Aorta (tissue), 5 donors: ENCODE measurements at regions not wholly inside any gene's neighbourhood (a gene's known extent, or its start where the extent isn't known, plus 50 kb on each side); places are given as distances from the start of the nearest gene placed in this dataset.
"Not testable (repeated sequence)": the region's sequence is repeated elsewhere in the genome, so short reads cannot be mapped to it uniquely, and the experiment has no call there.

ENCODE experiments used
- ATAC-seq: fragments of 200-7000 bp; cut with Tn5 transposase; one replicate; pipeline ENCODE4 v1.9.1; 2022; ENCODE audit warnings: moderate library complexity; ENCODE audit not compliant: low FRiP score
- DNase-seq, 2 donors: peaks; one replicate each; pipeline ENCODE4 v3.0.0-alpha.2; 2020
- H3K27ac ChIP-seq, 2 donors: one replicate each; pipeline ENCODE4 v1.5.1; 2013; ENCODE audit warnings: low read length in 2 of 2, mild to moderate bottlenecking in 2 of 2, moderate library complexity in 2 of 2, control low read depth in 1 of 2, inconsistent platforms in 1 of 2, low read depth in 1 of 2
- H3K27me3 ChIP-seq, 2 donors: one replicate each; pipeline ENCODE4 v1.6.1; 2013; ENCODE audit warnings: control low read depth in 1 of 2, low read length in 1 of 2, mild to moderate bottlenecking in 1 of 2, moderate library complexity in 1 of 2; ENCODE audit not compliant: insufficient read depth in 2 of 2, control insufficient read depth in 1 of 2
- H3K36me3 ChIP-seq, 2 donors: one replicate each; pipeline ENCODE4 v1.6.1; 2013; ENCODE audit warnings: control low read depth in 1 of 2, low read length in 1 of 2, mild to moderate bottlenecking in 1 of 2; ENCODE audit not compliant: insufficient read depth in 2 of 2, control insufficient read depth in 1 of 2
- H3K4me1 ChIP-seq, 2 donors: one replicate each; pipeline ENCODE4 v1.6.1; 2013; ENCODE audit warnings: low read length in 2 of 2, control low read depth in 1 of 2, mild to moderate bottlenecking in 1 of 2, moderate library complexity in 1 of 2; ENCODE audit not compliant: insufficient read depth in 2 of 2, control insufficient read depth in 1 of 2
- H3K4me3 ChIP-seq, 2 donors: one replicate each; pipeline ENCODE4 v1.5.1; 2013; ENCODE audit warnings: low read length in 2 of 2, control low read depth in 1 of 2, mild to moderate bottlenecking in 1 of 2
- H3K9me3 ChIP-seq: one replicate; pipeline ENCODE4 v1.6.1; 2013; ENCODE audit warnings: mild to moderate bottlenecking, low read length; ENCODE audit not compliant: control insufficient read depth
- WGBS, 2 donors: extraction: QIAGEN DNeasy Blood & Tissue Kit; methylation state at CpG; one replicate each; pipeline ENCODE4 v1.1.7; 2013; 5-methylcytosine and 5-hydroxymethylcytosine counted together
- intact Hi-C, 2 donors: fragments of 100-400 bp; cut with DNase I; formaldehyde crosslinking; loops; one replicate each; pipeline versions ENCODE4 v1.14.2 to v1.15.0; 2022
- donor health status: healthy with polysubstance abuse.
- donor health status: Bipolar disorder and iron deficiency.
- donor health status: DM: no; HTN: no; CAD: no.
- donor health status: DM: no; HTN: no; CAD: no.
- donor health status: DM: yes; HTN: yes; CAD: no.

- H3K27ac ChIP-seq, H3K4me1 ChIP-seq, H3K27me3 ChIP-seq, H3K9me3 ChIP-seq, H3K36me3 ChIP-seq, DNase-seq, ATAC-seq, H3K4me3 ChIP-seq, intact Hi-C loops: not testable (repeated sequence)
- WGBS, 2 donors, result 85 to 86% methylated on average over 25 to 27 of the region's 28 CpGs
These were observed 89.4 kb downstream of the DDX11 start for GRCh38 chr12:31162896-31163560.

DNA sequence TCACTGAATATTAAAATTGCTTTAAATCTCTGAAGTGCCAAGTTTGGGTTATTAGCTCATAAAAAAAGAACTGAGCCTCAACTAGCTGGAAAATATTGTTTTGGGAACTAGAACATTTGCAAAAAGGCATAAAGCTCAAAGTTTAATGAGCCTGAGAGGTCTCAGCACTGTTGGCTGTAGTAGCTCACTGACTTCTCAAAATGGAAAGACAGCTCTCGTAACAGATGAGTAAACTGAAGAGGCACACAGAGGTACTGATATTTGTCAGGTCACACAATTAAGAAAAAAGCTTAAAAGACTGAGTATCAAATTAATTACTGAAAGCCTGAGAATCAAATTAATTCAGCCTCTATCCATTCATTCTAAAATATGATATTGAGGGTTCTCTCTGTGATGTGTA lies 100.6 kb downstream of the DDX11 start:
- H3K9me3 ChIP-seq, H3K27ac ChIP-seq, H3K27me3 ChIP-seq, intact Hi-C loops, DNase-seq, ATAC-seq, H3K36me3 ChIP-seq, H3K4me1 ChIP-seq, H3K4me3 ChIP-seq: not testable (repeated sequence)
- WGBS, 2 donors, result 53 to 57% methylated on average over 1 of the region's 1 CpG

GRCh38 chr12:31177514-31177913 lies 103.9 kb downstream of the DDX11 start:
- H3K4me1 ChIP-seq, H3K9me3 ChIP-seq, ATAC-seq, H3K4me3 ChIP-seq, H3K36me3 ChIP-seq, DNase-seq, H3K27me3 ChIP-seq, H3K27ac ChIP-seq, intact Hi-C loops: not testable (repeated sequence)
- 83 to 85% methylated on average over 3 to 4 of the region's 4 CpGs for WGBS, 2 donors

DNA sequence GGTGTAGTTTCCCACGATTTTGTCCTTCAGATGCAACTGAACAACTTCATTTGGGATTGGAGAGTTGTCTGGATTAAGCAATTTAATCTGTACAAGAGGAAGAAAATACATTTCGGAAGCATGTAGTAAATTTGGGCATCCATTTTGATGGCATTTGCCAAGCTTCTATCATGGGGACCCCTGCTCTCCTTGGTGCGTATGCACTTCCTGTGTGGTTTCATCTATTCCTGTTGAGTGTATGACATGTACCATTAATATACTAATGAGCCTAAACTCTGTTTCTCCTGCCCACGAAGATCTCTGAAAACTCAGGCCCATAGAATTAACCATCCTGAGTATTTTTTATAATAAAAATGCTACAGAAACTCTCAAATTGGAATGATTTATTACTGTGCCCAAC lies 105.2 kb downstream of the DDX11 start:
- WGBS, 2 donors, result 70 to 75% methylated on average over 4 of the region's 4 CpGs
- H3K4me1 ChIP-seq, H3K9me3 ChIP-seq, ATAC-seq, intact Hi-C loops, H3K27ac ChIP-seq, H3K36me3 ChIP-seq, H3K27me3 ChIP-seq, H3K4me3 ChIP-seq, DNase-seq: not testable (repeated sequence)

GRCh38 chr12:31179627-31180237 lies 106.1 kb downstream of the DDX11 start:
- ATAC-seq, H3K27ac ChIP-seq, intact Hi-C loops, H3K4me3 ChIP-seq, H3K36me3 ChIP-seq, H3K27me3 ChIP-seq, DNase-seq, H3K4me1 ChIP-seq, H3K9me3 ChIP-seq: not testable (repeated sequence)
- 77 to 87% methylated on average over 2 of the region's 2 CpGs for WGBS, 2 donors

- H3K27me3 ChIP-seq, H3K4me1 ChIP-seq, ATAC-seq, H3K36me3 ChIP-seq, H3K27ac ChIP-seq, H3K4me3 ChIP-seq, DNase-seq, intact Hi-C loops, H3K9me3 ChIP-seq: not testable (repeated sequence)
These were observed 108.9 kb downstream of the DDX11 start for GRCh38 chr12:31182571-31182970.

GRCh38 chr12:31183107-31183506 lies 109.4 kb downstream of the DDX11 start:
- H3K4me3 ChIP-seq, H3K27me3 ChIP-seq, ATAC-seq, DNase-seq, intact Hi-C loops, H3K9me3 ChIP-seq, H3K27ac ChIP-seq, H3K36me3 ChIP-seq, H3K4me1 ChIP-seq: not testable (repeated sequence)
- 25 to 74% methylated on average over 1 of the region's 1 CpG for WGBS, 2 donors

- H3K27me3 ChIP-seq, H3K9me3 ChIP-seq, intact Hi-C loops, H3K27ac ChIP-seq, H3K36me3 ChIP-seq, ATAC-seq, H3K4me3 ChIP-seq, DNase-seq, H3K4me1 ChIP-seq: not testable (repeated sequence)
- WGBS, 2 donors, result 94 to 95% methylated on average over 1 of the region's 1 CpG
These were observed 110.2 kb downstream of the DDX11 start for GRCh38 chr12:31183899-31184298.

DNA sequence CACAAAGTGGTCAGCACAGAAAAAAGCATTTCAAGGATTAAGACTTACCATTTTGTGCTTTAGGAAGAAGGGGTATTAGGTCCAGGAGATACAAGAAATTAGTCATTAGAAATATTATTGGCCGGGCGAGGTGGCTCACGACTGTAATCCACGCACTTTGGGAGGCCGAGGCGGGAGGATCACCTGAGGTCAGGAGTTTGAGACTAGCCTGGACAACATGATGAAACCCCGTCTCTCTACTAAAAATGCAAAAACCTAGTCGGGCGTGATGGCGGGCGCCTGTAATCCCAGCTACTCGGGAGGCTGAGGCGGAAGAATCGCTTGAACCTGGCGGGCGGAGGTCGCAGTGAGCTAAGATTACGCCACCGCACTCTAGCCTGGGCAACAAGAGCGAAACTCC lies 111.0 kb downstream of the DDX11 start:
- H3K4me3 ChIP-seq, H3K4me1 ChIP-seq, ATAC-seq, DNase-seq, H3K36me3 ChIP-seq, H3K9me3 ChIP-seq, intact Hi-C loops, H3K27ac ChIP-seq, H3K27me3 ChIP-seq: not testable (repeated sequence)
- WGBS, 2 donors, result 91 to 92% methylated on average over 15 to 20 of the region's 20 CpGs
